ENCODE measurements at regions not wholly inside any gene's neighbourhood (a gene's known extent, or its start where the extent isn't known, plus 50 kb on each side); places are given as distances from the start of the nearest gene placed in this dataset.

DNA sequence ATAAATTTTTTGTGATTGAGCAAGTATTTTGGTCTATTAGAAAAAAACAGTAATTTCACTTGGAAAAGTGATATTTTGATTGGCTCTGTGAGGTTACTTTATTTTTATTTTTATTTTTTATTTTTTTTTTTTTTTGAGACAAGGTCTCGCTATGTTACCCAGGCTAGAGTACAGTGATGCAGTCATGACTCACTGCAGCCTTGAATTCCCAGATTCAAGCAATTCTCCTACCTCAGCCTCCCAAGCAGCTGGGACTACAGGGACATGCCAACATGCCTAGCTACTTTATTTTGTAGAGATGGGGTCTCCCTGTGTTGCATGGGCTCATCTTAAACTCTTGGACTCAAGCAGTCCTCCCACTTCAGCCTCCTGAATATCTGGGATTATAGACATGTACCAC is 60.9 kb upstream of the MGAT5 start:
- no peak overlapping the region for H3K4me3 ChIP-seq (ENCODE audit: low read depth, low read length)
- no peak for DNase-seq (ENCODE audit: low read depth)
- TF ChIP-seq CTCF (IDR thresholded peaks at IDR 0.05; ENCODE audit: low read depth, low read length) (no peak), MYC (IDR thresholded peaks at IDR 0.05; ENCODE audit: low read depth, low read length) (no peak), POLR2A (IDR thresholded peaks at IDR 0.05; ENCODE audit: extremely low read depth, insufficient read length) (no peak)
- TF ChIP-seq, protein P1, sequence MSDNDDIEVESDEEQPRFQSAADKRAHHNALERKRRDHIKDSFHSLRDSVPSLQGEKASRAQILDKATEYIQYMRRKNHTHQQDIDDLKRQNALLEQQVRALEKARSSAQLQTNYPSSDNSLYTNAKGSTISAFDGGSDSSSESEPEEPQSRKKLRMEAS (IDR thresholded peaks at IDR 0.05; ENCODE audit: low read depth, low read length) = no peak

- DNase-seq (ENCODE audit: low read depth) = no peak
- TF ChIP-seq CTCF (IDR thresholded peaks at IDR 0.05; ENCODE audit: low read depth, low read length) (no peak), MYC (IDR thresholded peaks at IDR 0.05; ENCODE audit: low read depth, low read length) (no peak), POLR2A (IDR thresholded peaks at IDR 0.05; ENCODE audit: extremely low read depth, insufficient read length) (no peak)
- TF ChIP-seq, protein P1 (IDR thresholded peaks at IDR 0.05; ENCODE audit: low read depth, low read length) = no peak
- no peak overlapping the region for H3K4me3 ChIP-seq (ENCODE audit: low read depth, low read length)
Measured at GRCh38 chr2:134194519-134194918, 59.4 kb upstream of the MGAT5 start.

GRCh38 chr2:134195341-134195740 is 58.5 kb upstream of the MGAT5 start:
- no peak for DNase-seq (ENCODE audit: low read depth)
- no peak overlapping the region for H3K4me3 ChIP-seq (ENCODE audit: low read depth, low read length)
- no peak for TF ChIP-seq MYC (IDR thresholded peaks at IDR 0.05; ENCODE audit: low read depth, low read length)
- no peak for TF ChIP-seq CTCF (IDR thresholded peaks at IDR 0.05; ENCODE audit: low read depth, low read length)
- no peak for TF ChIP-seq POLR2A (IDR thresholded peaks at IDR 0.05; ENCODE audit: extremely low read depth, insufficient read length)
- TF ChIP-seq, protein P1 (IDR thresholded peaks at IDR 0.05; ENCODE audit: low read depth, low read length) = no peak

- DNase-seq (ENCODE audit: low read depth) = no peak
- TF ChIP-seq, protein P1 (IDR thresholded peaks at IDR 0.05; ENCODE audit: low read depth, low read length) = no peak
- TF ChIP-seq CTCF (IDR thresholded peaks at IDR 0.05; ENCODE audit: low read depth, low read length) (no peak), POLR2A (IDR thresholded peaks at IDR 0.05; ENCODE audit: extremely low read depth, insufficient read length) (no peak), MYC (IDR thresholded peaks at IDR 0.05; ENCODE audit: low read depth, low read length) (no peak)
- H3K4me3 ChIP-seq (ENCODE audit: low read depth, low read length) = no peak overlapping the region
Measured at GRCh38 chr2:134197445-134197844, 56.4 kb upstream of the MGAT5 start.

GRCh38 chr2:134198006-134198634 is 55.8 kb upstream of the MGAT5 start:
- TF ChIP-seq, protein P1 (IDR thresholded peaks at IDR 0.05; ENCODE audit: low read depth, low read length) = no peak
- TF ChIP-seq MYC (IDR thresholded peaks at IDR 0.05; ENCODE audit: low read depth, low read length) (no peak), POLR2A (IDR thresholded peaks at IDR 0.05; ENCODE audit: extremely low read depth, insufficient read length) (no peak), CTCF (IDR thresholded peaks at IDR 0.05; ENCODE audit: low read depth, low read length) (no peak)
- no peak for DNase-seq (ENCODE audit: low read depth)
- H3K4me3 ChIP-seq (ENCODE audit: low read depth, low read length) = no peak overlapping the region

Measured in NB4 (cell line).